GM12892 (cell line): ENCODE measurements at regions not wholly inside any gene's neighbourhood (a gene's known extent, or its start where the extent isn't known, plus 50 kb on each side); places are given as distances from the start of the nearest gene placed in this dataset.

Experiments used
- POLR2A ChIP-seq: IDR thresholded peaks from 2 replicates; pipeline ENCODE4 v1.6.1; 2011; ENCODE audit warnings: low read depth, low read length, control low read depth
- POLR2AphosphoS5 ChIP-seq: IDR thresholded peaks from 2 replicates; pipeline ENCODE4 v1.6.1; 2011; ENCODE audit warnings: low read depth, low read length, control low read depth
- TAF1 ChIP-seq: IDR thresholded peaks from 2 replicates; pipeline ENCODE4 v1.6.1; 2011; ENCODE audit warnings: low read depth, mild to moderate bottlenecking, control low read depth, low read length, borderline replicate concordance

GRCh38 chr3:20353286-20353685 lies 167.3 kb upstream of the SGO1 start:
- no peak for TF ChIP-seq POLR2A
- no peak for TF ChIP-seq POLR2AphosphoS5
- TF ChIP-seq TAF1 = no peak
